HFFc6 (cell line): ENCODE measurements at regions not wholly inside any gene's neighbourhood (a gene's known extent, or its start where the extent isn't known, plus 50 kb on each side); places are given as distances from the start of the nearest gene placed in this dataset.

Experiments used
- DNase-seq: peaks from one replicate; pipeline ENCODE4 v3.0.0-alpha.2; 2018
- H3K27ac Mint-ChIP-seq: 2 replicates; pipeline ENCODE4 v1.8.0; 2020; ENCODE audit warnings: mild to moderate bottlenecking, mixed read lengths
- H3K27me3 Mint-ChIP-seq: 2 replicates; pipeline ENCODE4 v1.8.0; 2021; ENCODE audit warnings: mild to moderate bottlenecking, moderate library complexity, mixed read lengths; ENCODE audit not compliant: insufficient read depth
- H3K36me3 Mint-ChIP-seq: 2 replicates; pipeline ENCODE4 v1.8.0; 2021; ENCODE audit warnings: low read depth, mixed read lengths
- H3K4me1 Mint-ChIP-seq: 2 replicates; pipeline ENCODE4 v1.8.0; 2020; ENCODE audit warnings: low read depth, mixed read lengths
- H3K4me3 Mint-ChIP-seq: 2 replicates; pipeline ENCODE4 v1.8.0; 2020; ENCODE audit warnings: mild to moderate bottlenecking, moderate library complexity, mixed read lengths
- H3K9me3 Mint-ChIP-seq: 2 replicates; pipeline ENCODE4 v1.8.0; 2020; ENCODE audit warnings: mild to moderate bottlenecking, mixed read lengths
- TF ChIP-seq, protein P1 (sequence below): fragments of 200-600 bp; sonication (generic); IDR thresholded peaks from 2 replicates; pipeline ENCODE4 v1.5.0; 2021; ENCODE audit warnings: antibody characterized with exemption, mild to moderate bottlenecking

DNA sequence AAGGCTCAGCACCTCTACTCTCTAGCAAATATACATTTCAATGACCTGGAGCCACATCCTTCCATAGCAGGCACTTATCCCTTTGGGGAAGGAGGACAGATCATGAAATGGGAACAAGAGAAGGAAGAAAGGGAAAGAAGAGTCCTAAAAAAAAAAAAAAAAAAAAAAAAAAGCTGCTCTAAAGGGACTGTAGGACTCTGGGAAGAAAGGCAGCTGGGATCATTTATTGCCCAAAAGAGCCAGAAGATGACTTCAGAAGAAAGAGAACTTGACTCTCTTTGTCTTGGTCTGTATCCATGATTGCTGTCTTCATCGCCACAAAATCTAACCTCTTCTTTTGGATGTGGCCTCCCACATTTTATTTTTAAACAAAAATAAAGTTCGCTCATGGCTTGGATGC lies 203.6 kb upstream of the CELF2 start:
- Mint-ChIP-seq H3K4me1 (peaks cover 50% of the 10 kb centered on the region), H3K27ac (no peak overlapping the region), H3K9me3 (no peaks in the 10 kb centered on the region), H3K27me3 (no peaks in the 10 kb centered on the region), H3K36me3 (no peaks in the 10 kb centered on the region; the same call in none of the 2 replicates), H3K4me3 (no peak overlapping the region)
- TF ChIP-seq, protein P1, sequence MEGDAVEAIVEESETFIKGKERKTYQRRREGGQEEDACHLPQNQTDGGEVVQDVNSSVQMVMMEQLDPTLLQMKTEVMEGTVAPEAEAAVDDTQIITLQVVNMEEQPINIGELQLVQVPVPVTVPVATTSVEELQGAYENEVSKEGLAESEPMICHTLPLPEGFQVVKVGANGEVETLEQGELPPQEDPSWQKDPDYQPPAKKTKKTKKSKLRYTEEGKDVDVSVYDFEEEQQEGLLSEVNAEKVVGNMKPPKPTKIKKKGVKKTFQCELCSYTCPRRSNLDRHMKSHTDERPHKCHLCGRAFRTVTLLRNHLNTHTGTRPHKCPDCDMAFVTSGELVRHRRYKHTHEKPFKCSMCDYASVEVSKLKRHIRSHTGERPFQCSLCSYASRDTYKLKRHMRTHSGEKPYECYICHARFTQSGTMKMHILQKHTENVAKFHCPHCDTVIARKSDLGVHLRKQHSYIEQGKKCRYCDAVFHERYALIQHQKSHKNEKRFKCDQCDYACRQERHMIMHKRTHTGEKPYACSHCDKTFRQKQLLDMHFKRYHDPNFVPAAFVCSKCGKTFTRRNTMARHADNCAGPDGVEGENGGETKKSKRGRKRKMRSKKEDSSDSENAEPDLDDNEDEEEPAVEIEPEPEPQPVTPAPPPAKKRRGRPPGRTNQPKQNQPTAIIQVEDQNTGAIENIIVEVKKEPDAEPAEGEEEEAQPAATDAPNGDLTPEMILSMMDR = no peak
- no peak for DNase-seq

DNA sequence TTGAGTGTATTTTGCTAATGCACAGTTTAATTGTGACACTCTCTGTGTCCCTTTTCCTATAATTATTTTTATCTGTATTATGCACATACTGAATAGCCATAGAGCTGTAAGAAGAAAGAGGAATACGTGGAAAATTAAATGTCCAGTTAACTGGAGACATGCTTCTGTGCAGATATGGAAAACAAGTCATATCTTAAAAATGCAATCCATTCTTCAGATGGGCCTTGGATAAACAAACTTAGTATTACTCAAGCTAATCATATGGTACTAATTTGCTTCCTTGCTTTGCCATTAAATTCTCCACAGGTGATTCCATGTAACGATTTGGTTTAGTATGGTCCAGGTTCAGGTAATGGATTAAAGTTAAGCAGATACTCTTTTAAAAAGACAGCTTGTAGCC lies 201.2 kb upstream of the CELF2 start:
- peak overlapping the region; percentile 72; the same call in 1 of the 2 replicates for H3K27ac Mint-ChIP-seq
- DNase-seq = peak; percentile 38
- H3K36me3 Mint-ChIP-seq = no peaks in the 10 kb centered on the region; the same call in none of the 2 replicates
- no peaks in the 10 kb centered on the region for H3K9me3 Mint-ChIP-seq
- peaks cover 2% of the 10 kb centered on the region; the same call in 1 of the 2 replicates for H3K27me3 Mint-ChIP-seq
- peaks cover 50% of the 10 kb centered on the region for H3K4me1 Mint-ChIP-seq
- TF ChIP-seq, protein P1 = no peak
- H3K4me3 Mint-ChIP-seq = peak overlapping the region; percentile 18

DNA sequence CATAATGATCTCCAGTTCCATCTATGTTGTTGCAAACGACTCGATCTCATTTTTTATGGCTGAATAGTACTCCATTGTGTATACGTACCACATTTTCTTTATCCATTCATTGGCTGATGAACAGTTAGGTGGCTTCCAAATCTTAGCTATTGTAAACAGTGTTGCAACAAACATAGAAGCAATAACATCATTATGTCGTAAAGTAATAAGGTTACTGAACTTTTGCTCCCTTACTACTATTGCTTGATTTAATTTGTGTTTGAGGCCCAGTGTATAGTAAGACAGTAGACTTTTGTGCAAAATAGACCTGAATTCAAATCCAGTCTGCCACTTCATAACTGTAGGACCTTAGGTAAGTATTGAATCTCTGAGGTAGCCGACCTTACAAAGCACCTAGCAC lies 200.1 kb upstream of the CELF2 start:
- Mint-ChIP-seq H3K4me1 (peaks cover 54% of the 10 kb centered on the region), H3K27me3 (peaks cover 2% of the 10 kb centered on the region; the same call in 1 of the 2 replicates), H3K36me3 (no peaks in the 10 kb centered on the region; the same call in none of the 2 replicates), H3K27ac (no peak overlapping the region), H3K4me3 (no peak overlapping the region), H3K9me3 (no peaks in the 10 kb centered on the region)
- TF ChIP-seq, protein P1 = no peak
- DNase-seq = no peak

DNA sequence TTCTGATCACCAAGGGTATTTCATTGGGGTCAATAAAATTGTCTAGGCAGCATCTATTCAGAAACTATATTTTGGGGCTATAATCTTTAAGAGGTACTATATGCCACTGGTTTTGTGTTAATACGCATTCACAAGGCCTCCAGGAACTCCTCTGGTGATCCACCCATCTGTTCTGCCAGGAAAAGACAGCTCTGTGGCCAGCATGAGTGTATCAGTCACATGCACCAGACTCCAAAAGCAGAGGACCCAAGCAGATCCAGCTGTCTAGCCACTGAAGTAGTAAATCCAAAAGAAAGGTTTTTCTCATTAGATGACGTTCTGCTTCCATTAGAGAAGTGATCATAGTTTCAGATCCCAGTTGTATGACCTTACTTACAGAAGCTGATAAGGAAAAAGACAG lies 199.6 kb upstream of the CELF2 start:
- H3K4me1 Mint-ChIP-seq = peaks cover 56% of the 10 kb centered on the region
- H3K36me3 Mint-ChIP-seq = no peaks in the 10 kb centered on the region; the same call in 1 of the 2 replicates
- H3K27me3 Mint-ChIP-seq = peaks cover 2% of the 10 kb centered on the region; the same call in 1 of the 2 replicates
- no peak for DNase-seq
- no peak overlapping the region for H3K4me3 Mint-ChIP-seq
- H3K27ac Mint-ChIP-seq = no peak overlapping the region
- TF ChIP-seq, protein P1 = no peak
- no peaks in the 10 kb centered on the region for H3K9me3 Mint-ChIP-seq

DNA sequence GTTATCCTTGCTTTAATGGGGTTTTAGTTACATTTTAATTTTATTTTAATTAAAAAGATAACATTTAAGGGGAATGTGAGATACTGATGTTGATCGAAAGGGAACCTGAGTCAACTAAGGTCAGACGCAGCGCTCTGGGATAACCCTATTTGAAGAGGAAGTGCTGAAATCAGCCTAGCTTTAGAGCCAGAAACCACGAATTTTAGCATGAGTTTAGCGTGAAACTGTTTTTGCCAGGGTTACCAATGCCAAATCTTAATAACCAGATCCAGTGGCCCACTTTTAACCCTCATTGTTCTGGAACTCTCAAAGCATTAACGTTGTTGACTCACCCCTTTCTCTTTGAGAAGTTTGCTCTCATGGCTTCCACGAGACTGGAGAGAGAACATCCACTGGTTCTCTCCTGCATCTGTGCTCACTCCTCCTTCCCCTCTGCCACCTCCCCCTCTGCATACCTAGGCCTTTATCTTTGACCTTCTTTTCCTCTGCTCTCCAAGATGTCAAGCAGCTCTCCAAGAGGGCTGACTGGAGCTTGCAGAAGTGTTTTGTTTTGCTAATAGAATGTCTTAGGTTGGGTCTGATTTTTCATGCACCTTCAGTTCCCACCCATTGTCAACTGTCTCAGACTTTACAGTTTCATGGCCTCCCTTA lies 198.3 kb upstream of the CELF2 start:
- peaks cover 68% of the 10 kb centered on the region for H3K4me1 Mint-ChIP-seq
- H3K4me3 Mint-ChIP-seq = no peak overlapping the region
- no peak overlapping the region for H3K27ac Mint-ChIP-seq
- DNase-seq = no peak
- peaks cover 2% of the 10 kb centered on the region; the same call in 1 of the 2 replicates for H3K27me3 Mint-ChIP-seq
- H3K36me3 Mint-ChIP-seq = no peaks in the 10 kb centered on the region
- TF ChIP-seq, protein P1 = no peak
- H3K9me3 Mint-ChIP-seq = no peaks in the 10 kb centered on the region
